ENCODE measurements at regions not wholly inside any gene's neighbourhood (a gene's known extent, or its start where the extent isn't known, plus 50 kb on each side); places are given as distances from the start of the nearest gene placed in this dataset.

DNA sequence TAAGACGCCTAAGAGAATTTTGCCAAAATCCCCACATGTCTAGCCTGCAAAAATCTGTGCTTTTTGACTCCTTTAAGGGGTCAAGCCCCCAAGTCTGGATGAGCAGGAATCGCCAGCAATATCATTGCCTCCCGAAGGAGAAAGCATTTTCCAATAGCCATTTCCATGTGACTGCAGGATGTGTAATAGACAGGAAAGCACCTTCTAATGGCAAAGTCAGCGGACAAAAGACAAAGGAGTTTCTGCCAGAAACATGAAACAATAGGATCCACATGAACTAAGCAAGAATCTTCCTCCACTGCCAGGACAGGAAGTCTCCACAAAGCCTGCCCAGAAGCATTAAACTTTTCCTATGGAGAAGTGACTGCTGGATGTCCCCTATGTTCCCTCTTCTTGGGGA, 177.1 kb upstream of the PCSK5 start:
- H2BK15ac ChIP-seq (ENCODE audit: low read depth, low read length) = no peak overlapping the region
- no peaks in the 10 kb centered on the region for H3K9me1 ChIP-seq (ENCODE audit: insufficient read depth, low read length)
- TF ChIP-seq FOS (IDR thresholded peaks at IDR 0.05; ENCODE audit: low read depth, low read length) (no peak), CEBPB (IDR thresholded peaks at IDR 0.05; ENCODE audit: low read depth, low read length) (no peak), RAD21 (IDR thresholded peaks at IDR 0.05; ENCODE audit: low read length) (no peak), NFE2L2 (IDR thresholded peaks at IDR 0.05; ENCODE audit: low read depth, low read length) (no peak), BHLHE40 (IDR thresholded peaks at IDR 0.05; ENCODE audit: low read depth, low read length) (no peak), RCOR1 (IDR thresholded peaks at IDR 0.05; ENCODE audit: insufficient replicate concordance, low read length) (no peak), MXI1 (IDR thresholded peaks at IDR 0.05; ENCODE audit: borderline replicate concordance, low read depth, low read length) (no peak), RFX5 (IDR thresholded peaks at IDR 0.05; ENCODE audit: low read depth, low read length) (no peak), SMC3 (IDR thresholded peaks at IDR 0.05; ENCODE audit: low read depth, low read length) (no peak), MAZ (IDR thresholded peaks at IDR 0.05; ENCODE audit: borderline replicate concordance, low read depth, low read length) (no peak), CHD1 (IDR thresholded peaks at IDR 0.05; ENCODE audit: low read depth, low read length) (no peak), POLR2A (IDR thresholded peaks at IDR 0.05; ENCODE audit: low read depth, low read length) (no peak)
- TF ChIP-seq, protein P1, sequence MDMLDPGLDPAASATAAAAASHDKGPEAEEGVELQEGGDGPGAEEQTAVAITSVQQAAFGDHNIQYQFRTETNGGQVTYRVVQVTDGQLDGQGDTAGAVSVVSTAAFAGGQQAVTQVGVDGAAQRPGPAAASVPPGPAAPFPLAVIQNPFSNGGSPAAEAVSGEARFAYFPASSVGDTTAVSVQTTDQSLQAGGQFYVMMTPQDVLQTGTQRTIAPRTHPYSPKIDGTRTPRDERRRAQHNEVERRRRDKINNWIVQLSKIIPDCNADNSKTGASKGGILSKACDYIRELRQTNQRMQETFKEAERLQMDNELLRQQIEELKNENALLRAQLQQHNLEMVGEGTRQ (IDR thresholded peaks at IDR 0.05; ENCODE audit: low read depth, low read length) = no peak
- TF ChIP-seq, protein P2, sequence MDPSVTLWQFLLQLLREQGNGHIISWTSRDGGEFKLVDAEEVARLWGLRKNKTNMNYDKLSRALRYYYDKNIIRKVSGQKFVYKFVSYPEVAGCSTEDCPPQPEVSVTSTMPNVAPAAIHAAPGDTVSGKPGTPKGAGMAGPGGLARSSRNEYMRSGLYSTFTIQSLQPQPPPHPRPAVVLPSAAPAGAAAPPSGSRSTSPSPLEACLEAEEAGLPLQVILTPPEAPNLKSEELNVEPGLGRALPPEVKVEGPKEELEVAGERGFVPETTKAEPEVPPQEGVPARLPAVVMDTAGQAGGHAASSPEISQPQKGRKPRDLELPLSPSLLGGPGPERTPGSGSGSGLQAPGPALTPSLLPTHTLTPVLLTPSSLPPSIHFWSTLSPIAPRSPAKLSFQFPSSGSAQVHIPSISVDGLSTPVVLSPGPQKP (IDR thresholded peaks at IDR 0.05; ENCODE audit: borderline replicate concordance, low read depth, low read length) = no peak
- TF ChIP-seq, protein P3, sequence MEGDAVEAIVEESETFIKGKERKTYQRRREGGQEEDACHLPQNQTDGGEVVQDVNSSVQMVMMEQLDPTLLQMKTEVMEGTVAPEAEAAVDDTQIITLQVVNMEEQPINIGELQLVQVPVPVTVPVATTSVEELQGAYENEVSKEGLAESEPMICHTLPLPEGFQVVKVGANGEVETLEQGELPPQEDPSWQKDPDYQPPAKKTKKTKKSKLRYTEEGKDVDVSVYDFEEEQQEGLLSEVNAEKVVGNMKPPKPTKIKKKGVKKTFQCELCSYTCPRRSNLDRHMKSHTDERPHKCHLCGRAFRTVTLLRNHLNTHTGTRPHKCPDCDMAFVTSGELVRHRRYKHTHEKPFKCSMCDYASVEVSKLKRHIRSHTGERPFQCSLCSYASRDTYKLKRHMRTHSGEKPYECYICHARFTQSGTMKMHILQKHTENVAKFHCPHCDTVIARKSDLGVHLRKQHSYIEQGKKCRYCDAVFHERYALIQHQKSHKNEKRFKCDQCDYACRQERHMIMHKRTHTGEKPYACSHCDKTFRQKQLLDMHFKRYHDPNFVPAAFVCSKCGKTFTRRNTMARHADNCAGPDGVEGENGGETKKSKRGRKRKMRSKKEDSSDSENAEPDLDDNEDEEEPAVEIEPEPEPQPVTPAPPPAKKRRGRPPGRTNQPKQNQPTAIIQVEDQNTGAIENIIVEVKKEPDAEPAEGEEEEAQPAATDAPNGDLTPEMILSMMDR (conservative IDR thresholded peaks at IDR 0.05; ENCODE audit: low read depth, low read length) = no peak
- H2AK5ac ChIP-seq (ENCODE audit: low read depth, low read length) = no peak overlapping the region
- H2BK5ac ChIP-seq (ENCODE audit: low read depth, low read length, poor library complexity, severe bottlenecking) = no peak overlapping the region
- no peak overlapping the region for H2AFZ ChIP-seq (replicated peaks; ENCODE audit: low read length, poor library complexity)
- H3K27ac ChIP-seq (ENCODE audit: insufficient read depth, low read length) = no peak overlapping the region
- no peak overlapping the region for H3K4ac ChIP-seq (ENCODE audit: low read depth, low read length)
- H3K18ac ChIP-seq (ENCODE audit: low read depth, low read length) = no peak overlapping the region
- H3K4me1 ChIP-seq (ENCODE audit: control insufficient read depth, insufficient read depth, low read length) = no peaks in the 10 kb centered on the region
- WGBS, 2 experiments (ENCODE audit: extremely low coverage in 2 of 2, insufficient read length in 1 of 2) = no CpG with 5 or more reads among the region's 4 CpGs
- no peak overlapping the region for H2AK9ac ChIP-seq (replicated peaks; ENCODE audit: low read depth, low read length, poor library complexity)
- H3K36me3 ChIP-seq (ENCODE audit: control insufficient read depth, insufficient read depth, low read length) = no peaks in the 10 kb centered on the region
- no peak overlapping the region for H3K9ac ChIP-seq (ENCODE audit: low read depth, low read length)
- no TSS peak for BruUV-seq (replicated peaks)
- no peak overlapping the region for H2BK120ac ChIP-seq (ENCODE audit: low read depth, low read length)
- no peak overlapping the region for H3K56ac ChIP-seq (ENCODE audit: extremely low read depth, insufficient read depth, low read length)
- ChIA-PET CTCF (no interaction called here), POLR2A (ENCODE audit: unreplicated experiment) (no interaction called here)
- H4K8ac ChIP-seq (ENCODE audit: low read depth in 2 of 2, low read length in 2 of 2) = no peak overlapping the region
- H3K23ac ChIP-seq (ENCODE audit: low read depth, low read length) = no peak overlapping the region
- H3K4me3 ChIP-seq (ENCODE audit: insufficient read depth, low read depth, low read length) = no peak overlapping the region
- H2BK20ac ChIP-seq (ENCODE audit: low read depth, low read length) = no peak overlapping the region
- H4K5ac ChIP-seq (ENCODE audit: low read depth, low read length) = no peak overlapping the region
- no peaks in the 10 kb centered on the region for H3K27me3 ChIP-seq (ENCODE audit: control insufficient read depth, insufficient read depth, low read length)
- DNase-seq = no peak
- no peak overlapping the region for H4K91ac ChIP-seq (ENCODE audit: insufficient read depth, low read depth, low read length)
- H3K9me3 ChIP-seq (ENCODE audit: control insufficient read depth, insufficient read depth, low read length) = no peaks in the 10 kb centered on the region
- in situ Hi-C loops (cut with MboI; ENCODE audit: low sequenced_read_pairs) = no loop called here
- H3K4me2 ChIP-seq (ENCODE audit: low read depth, low read length) = no peak overlapping the region
- dilution Hi-C loops (cut with HindIII; ENCODE audit: low sequenced_read_pairs, unreplicated experiment) = no loop called here
- no peak for ATAC-seq (ENCODE audit: low read depth)
- no peaks in the 10 kb centered on the region for H4K20me1 ChIP-seq (ENCODE audit: insufficient read depth, low read length)
- H3K79me1 ChIP-seq (ENCODE audit: low read depth in 1 of 2, low read length in 2 of 2) = no peaks in the 10 kb centered on the region
- no peak overlapping the region for H3K14ac ChIP-seq (replicated peaks; ENCODE audit: low read depth, low read length)
- intact Hi-C loops (cut with micrococcal nuclease) = no loop called here
